ENCODE measurements at regions not wholly inside any gene's neighbourhood (a gene's known extent, or its start where the extent isn't known, plus 50 kb on each side); places are given as distances from the start of the nearest gene placed in this dataset.

- ATAC-seq (ENCODE audit: insufficient number of reproducible peaks, low FRiP score, low read depth) = no peak
- DNase-seq (ENCODE audit: low spot score) = no peak
- Histone ChIP-seq H3K4me1 (ENCODE audit: control insufficient read depth in 1 of 2, low read depth in 2 of 2) (no peaks in the 10 kb centered on the region), H3K9me3 (no peaks in the 10 kb centered on the region), H3K27me3 (replicated peaks; ENCODE audit: insufficient read depth) (no peaks in the 10 kb centered on the region), H3K36me3 (no peaks in the 10 kb centered on the region), H3K4me3 (no peak overlapping the region), H3K27ac (no peak overlapping the region)
- TF ChIP-seq CTCF (IDR thresholded peaks at IDR 0.05) = no peak
Observed at GRCh38 chr16:26768385-26769010, 298.2 kb upstream of the C16orf82 start.

DNA sequence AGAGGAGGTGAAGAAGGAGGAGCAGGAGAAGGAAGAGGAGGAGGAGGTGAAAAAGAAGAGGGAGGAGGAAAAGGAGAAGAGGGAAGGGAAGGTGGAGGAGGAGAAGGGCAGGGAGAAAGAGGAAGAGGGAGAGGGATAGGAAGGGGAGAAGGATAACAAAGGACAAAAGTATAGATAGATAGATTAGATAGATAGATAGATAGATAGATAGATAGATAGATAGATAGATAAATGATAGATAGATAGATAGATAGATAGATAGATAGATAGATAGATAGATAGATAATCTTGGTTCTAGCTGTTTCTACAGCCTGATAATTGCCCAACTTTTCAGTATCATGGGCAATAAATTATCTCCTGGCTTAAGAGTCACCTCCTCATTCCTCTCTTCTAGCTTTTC, 296.2 kb upstream of the C16orf82 start:
- H3K27ac ChIP-seq = no peak overlapping the region
- ATAC-seq (ENCODE audit: insufficient number of reproducible peaks, low FRiP score, low read depth) (no peak), DNase-seq (ENCODE audit: low spot score) (no peak)
- no peak overlapping the region for H3K4me3 ChIP-seq
- H3K4me1 ChIP-seq (ENCODE audit: control insufficient read depth in 1 of 2, low read depth in 2 of 2) = no peaks in the 10 kb centered on the region
- TF ChIP-seq CTCF (IDR thresholded peaks at IDR 0.05) = no peak
- H3K27me3 ChIP-seq (replicated peaks; ENCODE audit: insufficient read depth) = no peaks in the 10 kb centered on the region
- no peaks in the 10 kb centered on the region for H3K9me3 ChIP-seq
- no peaks in the 10 kb centered on the region for H3K36me3 ChIP-seq

- no peak overlapping the region for H3K27ac ChIP-seq
- no peak for DNase-seq (ENCODE audit: low spot score)
- H3K36me3 ChIP-seq = no peaks in the 10 kb centered on the region
- no peaks in the 10 kb centered on the region for H3K4me1 ChIP-seq (ENCODE audit: control insufficient read depth in 1 of 2, low read depth in 2 of 2)
- no peak for ATAC-seq (ENCODE audit: insufficient number of reproducible peaks, low FRiP score, low read depth)
- H3K27me3 ChIP-seq (replicated peaks; ENCODE audit: insufficient read depth) = no peaks in the 10 kb centered on the region
- no peak for TF ChIP-seq CTCF (IDR thresholded peaks at IDR 0.05)
- H3K4me3 ChIP-seq = no peak overlapping the region
- no peaks in the 10 kb centered on the region for H3K9me3 ChIP-seq
Observed at GRCh38 chr16:26772503-26772902, 294.2 kb upstream of the C16orf82 start.

- no peak for DNase-seq (ENCODE audit: low spot score)
- Histone ChIP-seq H3K36me3 (no peaks in the 10 kb centered on the region), H3K4me1 (ENCODE audit: control insufficient read depth in 1 of 2, low read depth in 2 of 2) (no peaks in the 10 kb centered on the region), H3K27me3 (replicated peaks; ENCODE audit: insufficient read depth) (no peaks in the 10 kb centered on the region), H3K9me3 (no peaks in the 10 kb centered on the region), H3K27ac (no peak overlapping the region), H3K4me3 (no peak overlapping the region)
- no peak for ATAC-seq (ENCODE audit: insufficient number of reproducible peaks, low FRiP score, low read depth)
- no peak for TF ChIP-seq CTCF (IDR thresholded peaks at IDR 0.05)
Observed at GRCh38 chr16:26777821-26778220, 288.9 kb upstream of the C16orf82 start.

- Histone ChIP-seq H3K27me3 (replicated peaks; ENCODE audit: insufficient read depth) (no peaks in the 10 kb centered on the region), H3K4me3 (no peak overlapping the region), H3K27ac (no peak overlapping the region), H3K4me1 (ENCODE audit: control insufficient read depth in 1 of 2, low read depth in 2 of 2) (no peaks in the 10 kb centered on the region), H3K36me3 (no peaks in the 10 kb centered on the region), H3K9me3 (no peaks in the 10 kb centered on the region)
- no peak for DNase-seq (ENCODE audit: low spot score)
- no peak for TF ChIP-seq CTCF (IDR thresholded peaks at IDR 0.05)
- ATAC-seq (ENCODE audit: insufficient number of reproducible peaks, low FRiP score, low read depth) = no peak
Observed at GRCh38 chr16:26787924-26788323, 278.8 kb upstream of the C16orf82 start.
